MG63 (cell line): ENCODE measurements at regions not wholly inside any gene's neighbourhood (a gene's known extent, or its start where the extent isn't known, plus 50 kb on each side); places are given as distances from the start of the nearest gene placed in this dataset.
"Not testable (repeated sequence)": the region's sequence is repeated elsewhere in the genome, so short reads cannot be mapped to it uniquely, and the experiment has no call there.

Source experiments
- DNase-seq: peaks from one replicate; pipeline ENCODE4 v3.0.0-alpha.2; 2020
- H3K27me3 ChIP-seq: fragments of 250-450 bp; sonication (Bioruptor Pico); 2 replicates; pipeline ENCODE4 v1.5.1; 2020; ENCODE audit warnings: mild to moderate bottlenecking, moderate library complexity
- H3K36me3 ChIP-seq: fragments of 250-450 bp; sonication (Bioruptor Pico); 2 replicates; pipeline ENCODE4 v1.5.1; 2020; ENCODE audit warnings: mild to moderate bottlenecking, moderate library complexity
- H3K4me3 ChIP-seq: fragments of 250-450 bp; sonication (Bioruptor Pico); 2 replicates; pipeline ENCODE4 v1.5.1; 2020; ENCODE audit warnings: mild to moderate bottlenecking, moderate library complexity
- H3K9me3 ChIP-seq: fragments of 250-450 bp; sonication (Bioruptor Pico); 2 replicates; pipeline ENCODE4 v1.5.1; 2020; ENCODE audit warnings: mild to moderate bottlenecking, moderate library complexity

GRCh38 chr12:125353002-125353401 lies 287.8 kb downstream of the AACS start:
- not testable (repeated sequence) for H3K4me3 ChIP-seq, H3K9me3 ChIP-seq, DNase-seq, H3K27me3 ChIP-seq, H3K36me3 ChIP-seq

GRCh38 chr12:125353871-125354270 lies 288.6 kb downstream of the AACS start:
- no peak for DNase-seq
- H3K27me3 ChIP-seq: no peaks in the 10 kb centered on the region
- no peaks in the 10 kb centered on the region for H3K36me3 ChIP-seq
- no peak overlapping the region for H3K4me3 ChIP-seq
- H3K9me3 ChIP-seq: no peaks in the 10 kb centered on the region

- DNase-seq: no peak
These were observed 290.4 kb downstream of the AACS start for GRCh38 chr12:125355614-125356013.

GRCh38 chr12:125356111-125356510 lies 290.9 kb downstream of the AACS start:
- DNase-seq: no peak
- Histone ChIP-seq H3K27me3 (no peaks in the 10 kb centered on the region; the same call in 1 of the 2 replicates), H3K9me3 (no peaks in the 10 kb centered on the region), H3K36me3 (no peaks in the 10 kb centered on the region), H3K4me3 (no peak overlapping the region)

More at GRCh38 chr12:125355614-125356013, 290.4 kb downstream of the AACS start:
- H3K27me3 ChIP-seq: no peaks in the 10 kb centered on the region; the same call in 1 of the 2 replicates
- no peak overlapping the region for H3K4me3 ChIP-seq
- no peaks in the 10 kb centered on the region for H3K9me3 ChIP-seq
- no peaks in the 10 kb centered on the region for H3K36me3 ChIP-seq

- no peak overlapping the region for H3K4me3 ChIP-seq
- H3K9me3 ChIP-seq: no peaks in the 10 kb centered on the region
- no peaks in the 10 kb centered on the region for H3K36me3 ChIP-seq
- H3K27me3 ChIP-seq: no peaks in the 10 kb centered on the region; the same call in 1 of the 2 replicates
- DNase-seq: no peak
These were observed 292.3 kb downstream of the AACS start for GRCh38 chr12:125357561-125357960.

GRCh38 chr12:125360540-125360939 lies 295.3 kb downstream of the AACS start:
- no peaks in the 10 kb centered on the region for H3K9me3 ChIP-seq
- no peaks in the 10 kb centered on the region for H3K36me3 ChIP-seq
- no peaks in the 10 kb centered on the region; the same call in 1 of the 2 replicates for H3K27me3 ChIP-seq
- no peak overlapping the region for H3K4me3 ChIP-seq
- no peak for DNase-seq

GRCh38 chr12:125371033-125371432 lies 305.8 kb downstream of the AACS start:
- Histone ChIP-seq H3K9me3 (no peaks in the 10 kb centered on the region), H3K4me3 (no peak overlapping the region), H3K36me3 (no peaks in the 10 kb centered on the region), H3K27me3 (peaks cover 15% of the 10 kb centered on the region; the same call in 1 of the 2 replicates)
- DNase-seq: no peak

- no peaks in the 10 kb centered on the region for H3K36me3 ChIP-seq
- no peak overlapping the region for H3K4me3 ChIP-seq
- DNase-seq: no peak
- H3K9me3 ChIP-seq: no peaks in the 10 kb centered on the region
- H3K27me3 ChIP-seq: peaks cover 15% of the 10 kb centered on the region; the same call in 1 of the 2 replicates
These were observed 306.9 kb downstream of the AACS start for GRCh38 chr12:125372085-125372484.

GRCh38 chr12:125373375-125373774 lies 308.1 kb downstream of the AACS start:
- Histone ChIP-seq H3K9me3 (no peaks in the 10 kb centered on the region), H3K4me3 (no peak overlapping the region), H3K27me3 (peaks cover 15% of the 10 kb centered on the region; the same call in 1 of the 2 replicates), H3K36me3 (no peaks in the 10 kb centered on the region)
- DNase-seq: no peak

GRCh38 chr12:125376422-125376821 lies 311.2 kb downstream of the AACS start:
- no peaks in the 10 kb centered on the region for H3K9me3 ChIP-seq
- peaks cover 15% of the 10 kb centered on the region; the same call in 1 of the 2 replicates for H3K27me3 ChIP-seq
- no peak overlapping the region for H3K4me3 ChIP-seq
- H3K36me3 ChIP-seq: no peaks in the 10 kb centered on the region
- no peak for DNase-seq

- no peak for DNase-seq
- H3K9me3 ChIP-seq: no peaks in the 10 kb centered on the region
- no peak overlapping the region for H3K4me3 ChIP-seq
- H3K27me3 ChIP-seq: peaks cover 15% of the 10 kb centered on the region; the same call in 1 of the 2 replicates
- no peaks in the 10 kb centered on the region for H3K36me3 ChIP-seq
These were observed 311.9 kb downstream of the AACS start for GRCh38 chr12:125377093-125377492.

GRCh38 chr12:125381373-125381772 lies 316.1 kb downstream of the AACS start:
- H3K4me3 ChIP-seq: no peak overlapping the region
- no peaks in the 10 kb centered on the region for H3K9me3 ChIP-seq
- no peaks in the 10 kb centered on the region for H3K27me3 ChIP-seq
- H3K36me3 ChIP-seq: no peaks in the 10 kb centered on the region
- DNase-seq: no peak

GRCh38 chr12:125382926-125383325 lies 317.7 kb downstream of the AACS start:
- Histone ChIP-seq H3K9me3 (no peaks in the 10 kb centered on the region), H3K36me3 (no peaks in the 10 kb centered on the region), H3K27me3 (no peaks in the 10 kb centered on the region), H3K4me3 (no peak overlapping the region)
- no peak for DNase-seq

GRCh38 chr12:125386652-125387051 lies 321.4 kb downstream of the AACS start:
- Histone ChIP-seq H3K36me3 (no peaks in the 10 kb centered on the region), H3K27me3 (no peaks in the 10 kb centered on the region), H3K9me3 (no peaks in the 10 kb centered on the region), H3K4me3 (no peak overlapping the region)
- DNase-seq: no peak

GRCh38 chr12:125387206-125387605 lies 322.0 kb downstream of the AACS start:
- DNase-seq: no peak
- Histone ChIP-seq H3K4me3 (no peak overlapping the region), H3K9me3 (no peaks in the 10 kb centered on the region), H3K27me3 (no peaks in the 10 kb centered on the region; the same call in 1 of the 2 replicates), H3K36me3 (no peaks in the 10 kb centered on the region)

- DNase-seq: no peak
- Histone ChIP-seq H3K9me3 (no peaks in the 10 kb centered on the region), H3K36me3 (no peaks in the 10 kb centered on the region)
These were observed 323.9 kb downstream of the AACS start for GRCh38 chr12:125389061-125389697.

GRCh38 chr12:125393569-125393968 lies 328.3 kb downstream of the AACS start:
- Histone ChIP-seq H3K4me3 (no peak overlapping the region), H3K9me3 (no peaks in the 10 kb centered on the region), H3K27me3 (no peaks in the 10 kb centered on the region; the same call in 1 of the 2 replicates), H3K36me3 (no peaks in the 10 kb centered on the region)
- DNase-seq: no peak

More at GRCh38 chr12:125389061-125389697, 323.9 kb downstream of the AACS start:
- no peak overlapping the region for H3K4me3 ChIP-seq
- no peaks in the 10 kb centered on the region; the same call in 1 of the 2 replicates for H3K27me3 ChIP-seq

- H3K36me3 ChIP-seq: no peaks in the 10 kb centered on the region
- H3K9me3 ChIP-seq: no peaks in the 10 kb centered on the region
- H3K27me3 ChIP-seq: peaks cover under 1% of the 10 kb centered on the region; the same call in 1 of the 2 replicates
- no peak for DNase-seq
- no peak overlapping the region for H3K4me3 ChIP-seq
These were observed 330.5 kb downstream of the AACS start for GRCh38 chr12:125395583-125396215.
